ENCODE measurements at regions not wholly inside any gene's neighbourhood (a gene's known extent, or its start where the extent isn't known, plus 50 kb on each side); places are given as distances from the start of the nearest gene placed in this dataset.

- FAIRE-seq (no peak), DNase-seq (ENCODE audit: low read depth, low spot score) (no peak), ATAC-seq (no peak)
- intact Hi-C loops (cut with micrococcal nuclease; ENCODE audit: unreplicated experiment), result no loop called here
- Histone ChIP-seq H3K9me3 (replicated peaks; ENCODE audit: control insufficient read depth, insufficient read depth, low read length) (no peaks in the 10 kb centered on the region), H3K4me3 (no peak overlapping the region), H3K9ac (ENCODE audit: control insufficient read depth, insufficient read depth, low read length) (no peak overlapping the region), H3K27ac (ENCODE audit: control insufficient read depth, insufficient read depth) (no peak overlapping the region), H3K79me2 (ENCODE audit: control insufficient read depth, insufficient read depth, low read length) (no peaks in the 10 kb centered on the region), H4K20me1 (ENCODE audit: control insufficient read depth, insufficient read depth) (no peaks in the 10 kb centered on the region), H3K36me3 (ENCODE audit: control insufficient read depth in 2 of 2, insufficient read depth in 2 of 2, low read length in 1 of 2) (no peaks in the 10 kb centered on the region), H3K4me1 (ENCODE audit: control insufficient read depth, insufficient read depth, low read length) (no peaks in the 10 kb centered on the region), H2AFZ (ENCODE audit: control insufficient read depth, low read depth, low read length) (no peak overlapping the region), H3K4me2 (ENCODE audit: control insufficient read depth, insufficient read depth) (no peak overlapping the region), H3K27me3 (replicated peaks in 1 of 2; ENCODE audit: control insufficient read depth in 2 of 2, insufficient read depth in 2 of 2, low read length in 1 of 2) (no peaks in the 10 kb centered on the region)
- CTCF ChIA-PET, result no interaction called here
- no peak for TF ChIP-seq RBBP5 (conservative IDR thresholded peaks at IDR 0.05)
- TF ChIP-seq CREB1 (IDR thresholded peaks at IDR 0.05; ENCODE audit: low read depth), result no peak
- TF ChIP-seq SIX5 (IDR thresholded peaks at IDR 0.05; ENCODE audit: low read depth, low read length, severe bottlenecking), result no peak
- TF ChIP-seq ESRRA (IDR thresholded peaks at IDR 0.05; ENCODE audit: low read length), result no peak
- TF ChIP-seq ZNF622 (IDR thresholded peaks at IDR 0.05), result no peak
- TF ChIP-seq SKIL (IDR thresholded peaks at IDR 0.05; ENCODE audit: low read depth, poor library complexity, severe bottlenecking), result no peak
- BruUV-seq (replicated peaks), result no TSS peak
- SMC1A ChIA-PET (ENCODE audit: uncharacterized antibody, unreplicated experiment), result interaction anchor here (1.1 kb wide), 1 partner anchor 81 kb away, joined by 3 read pairs; no protein-coding TSS in a partner anchor
- WGBS (ENCODE audit: insufficient coverage, insufficient replicate concordance, low lambda C conversion rate, missing lambda C conversion rate), result 41% methylated on average over 3 of the region's 3 CpGs
- RAD21 ChIA-PET (ENCODE audit: unreplicated experiment), result no interaction called here
- in situ Hi-C loops (cut with MboI), result no loop called here
- POLR2A ChIA-PET, result no interaction called here
These were observed 341.1 kb upstream of the SEMA3A start for GRCh38 chr7:84535580-84536270.

GRCh38 chr7:84533182-84533581 lies 338.6 kb upstream of the SEMA3A start:
- ATAC-seq (no peak), DNase-seq (ENCODE audit: low read depth, low spot score) (no peak), FAIRE-seq (no peak)
- Histone ChIP-seq H3K79me2 (ENCODE audit: control insufficient read depth, insufficient read depth, low read length) (no peaks in the 10 kb centered on the region), H3K27me3 (replicated peaks in 1 of 2; ENCODE audit: control insufficient read depth in 2 of 2, insufficient read depth in 2 of 2, low read length in 1 of 2) (no peaks in the 10 kb centered on the region), H3K9ac (ENCODE audit: control insufficient read depth, insufficient read depth, low read length) (no peak overlapping the region), H3K27ac (ENCODE audit: control insufficient read depth, insufficient read depth) (no peak overlapping the region), H2AFZ (ENCODE audit: control insufficient read depth, low read depth, low read length) (no peak overlapping the region), H4K20me1 (ENCODE audit: control insufficient read depth, insufficient read depth) (no peaks in the 10 kb centered on the region), H3K4me3 (no peak overlapping the region), H3K4me2 (ENCODE audit: control insufficient read depth, insufficient read depth) (no peak overlapping the region), H3K9me3 (replicated peaks; ENCODE audit: control insufficient read depth, insufficient read depth, low read length) (no peaks in the 10 kb centered on the region), H3K4me1 (ENCODE audit: control insufficient read depth, insufficient read depth, low read length) (no peaks in the 10 kb centered on the region), H3K36me3 (ENCODE audit: control insufficient read depth in 2 of 2, insufficient read depth in 2 of 2, low read length in 1 of 2) (no peaks in the 10 kb centered on the region)
- POLR2A ChIA-PET, result no interaction called here
- SMC1A ChIA-PET (ENCODE audit: uncharacterized antibody, unreplicated experiment), result no interaction called here
- in situ Hi-C loops (cut with MboI) (no loop called here), intact Hi-C loops (cut with micrococcal nuclease; ENCODE audit: unreplicated experiment) (no loop called here)
- CTCF ChIA-PET, result interaction anchor here (0.6 kb wide), 1 partner anchor 75 kb away, joined by 3 read pairs; no protein-coding TSS in a partner anchor
- RAD21 ChIA-PET (ENCODE audit: unreplicated experiment), result interaction anchor here (0.7 kb wide), 1 partner anchor 26 kb away, joined by 3 read pairs; no protein-coding TSS in a partner anchor
- no TSS peak for BruUV-seq (replicated peaks)
- no peak for TF ChIP-seq SMC3 (IDR thresholded peaks at IDR 0.05; ENCODE audit: borderline replicate concordance, low read length)
- TF ChIP-seq REST (IDR thresholded peaks at IDR 0.05; ENCODE audit: low read depth, low read length), result no peak
- no peak for TF ChIP-seq MTA3 (IDR thresholded peaks at IDR 0.05; ENCODE audit: borderline replicate concordance, low read length)
- TF ChIP-seq EP300 (IDR thresholded peaks at IDR 0.05; ENCODE audit: borderline replicate concordance in 1 of 2, control insufficient read depth in 1 of 2, low read depth in 2 of 2, low read length in 2 of 2), result no peak
- no peak for TF ChIP-seq YBX1 (IDR thresholded peaks at IDR 0.05)
- TF ChIP-seq POLR2AphosphoS5 (IDR thresholded peaks at IDR 0.05; ENCODE audit: low read length), result no peak
- no peak for TF ChIP-seq CBX5 (IDR thresholded peaks at IDR 0.05; ENCODE audit: low read depth)
- no peak for TF ChIP-seq ZNF207 (IDR thresholded peaks at IDR 0.05; ENCODE audit: borderline replicate concordance)

Data from GM12878 (cell line).